G401 (cell line): ENCODE measurements at regions not wholly inside any gene's neighbourhood (a gene's known extent, or its start where the extent isn't known, plus 50 kb on each side); places are given as distances from the start of the nearest gene placed in this dataset.
"Not testable (repeated sequence)": the region's sequence is repeated elsewhere in the genome, so short reads cannot be mapped to it uniquely, and the experiment has no call there.

ENCODE experiments used
- DNase-seq: peaks from one replicate; pipeline ENCODE4 v3.0.0-alpha.2; 2015; ENCODE audit warnings: low spot score
- in situ Hi-C: cut with HindIII; loops from 2 replicates; pipeline ENCODE4 v1.10.0; 2016; ENCODE audit warnings: low sequenced_read_pairs, mixed read lengths

DNA sequence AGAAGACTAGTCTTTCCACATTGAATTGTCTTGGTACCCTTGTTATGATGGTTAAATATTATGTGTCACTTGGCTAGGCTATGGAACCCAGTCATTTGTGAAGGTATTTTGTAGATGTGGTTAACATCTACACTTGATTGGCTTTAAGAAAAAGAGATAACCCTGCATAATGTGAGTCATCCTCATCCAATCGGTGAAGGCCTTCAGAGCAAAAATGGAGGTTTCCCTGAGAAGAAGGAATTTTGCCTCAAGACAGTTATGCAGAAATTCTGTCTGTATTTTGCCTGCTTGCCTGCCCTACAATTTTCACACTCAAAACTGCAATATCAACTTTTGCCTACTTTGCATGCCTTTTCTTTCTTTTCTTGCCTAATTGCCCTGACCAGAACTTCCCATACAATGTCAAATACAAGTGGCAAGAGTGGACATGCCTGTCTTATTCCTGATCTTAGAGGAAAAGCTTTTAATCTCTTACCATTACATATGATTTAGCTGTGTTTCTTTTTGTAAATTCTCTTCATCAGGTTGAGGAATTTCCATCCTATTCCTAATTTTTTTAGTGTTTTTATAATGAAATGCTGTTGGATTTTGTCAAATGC is 84.6 kb upstream of the CDC42EP3 start:
- in situ Hi-C loops, DNase-seq: not testable (repeated sequence)

DNA sequence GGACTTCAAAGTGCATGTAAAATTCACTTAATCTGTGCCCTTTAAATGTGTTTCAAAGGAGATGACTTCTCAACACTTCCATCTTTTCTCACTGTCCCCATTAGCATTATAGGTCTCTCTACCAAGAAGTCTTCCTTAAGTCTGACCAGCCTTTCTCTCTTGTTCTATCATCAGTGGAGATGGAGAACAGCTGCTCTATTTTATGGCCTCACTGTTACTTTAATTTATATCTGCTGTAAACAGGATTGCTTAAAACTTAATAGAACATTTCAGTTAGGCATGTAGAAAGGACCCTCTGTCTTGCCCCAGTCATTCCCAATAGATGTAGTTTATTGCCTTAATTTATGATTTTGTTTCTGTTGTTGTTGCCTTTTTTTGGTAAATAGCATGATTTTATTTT is 86.0 kb upstream of the CDC42EP3 start:
- not testable (repeated sequence) for DNase-seq

DNA sequence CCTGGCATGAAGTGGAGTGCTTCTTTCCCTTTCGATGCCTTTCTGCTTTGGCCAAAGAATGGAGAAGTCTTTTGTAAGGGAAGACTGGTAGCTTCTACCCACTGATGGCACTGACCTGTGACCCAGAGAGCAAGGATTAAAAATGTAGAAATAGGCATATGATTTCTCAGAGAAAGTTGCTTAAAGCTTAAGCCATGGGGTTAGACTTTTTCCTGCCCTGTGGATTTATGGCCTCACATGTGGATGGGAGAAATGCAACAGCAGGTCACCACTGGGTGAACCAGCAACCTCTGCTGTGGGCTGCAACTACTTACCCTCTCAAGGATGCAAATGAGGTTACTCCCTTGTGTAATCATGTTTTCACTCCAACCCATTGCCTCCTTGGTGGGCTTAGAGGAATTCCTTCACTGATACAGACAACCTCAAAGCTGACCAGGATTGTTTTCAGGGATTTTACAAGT is 86.7 kb upstream of the CDC42EP3 start:
- DNase-seq, in situ Hi-C loops: not testable (repeated sequence)

More for the DNA sequence above, 86.0 kb upstream of the CDC42EP3 start:
- in situ Hi-C loops = not testable (repeated sequence)

DNA sequence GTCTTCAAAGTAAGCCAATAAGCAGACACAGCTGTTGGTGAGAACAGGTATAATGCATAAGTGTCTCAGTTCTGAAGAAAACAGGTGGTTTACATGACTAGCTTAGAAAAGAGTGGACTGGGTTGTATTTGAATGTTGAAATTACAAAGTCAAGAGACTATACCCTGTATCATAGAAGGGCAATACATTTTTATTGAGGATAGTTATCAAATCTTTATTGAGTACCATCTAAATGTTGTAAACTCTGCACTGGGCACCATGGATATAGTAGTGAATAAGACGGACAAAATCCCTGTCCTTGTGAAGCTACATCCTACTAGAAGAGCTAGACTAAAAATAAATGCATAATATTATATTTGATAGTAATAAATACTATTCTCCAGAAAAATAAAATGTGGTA is 88.5 kb upstream of the CDC42EP3 start:
- DNase-seq, in situ Hi-C loops: not testable (repeated sequence)

DNA sequence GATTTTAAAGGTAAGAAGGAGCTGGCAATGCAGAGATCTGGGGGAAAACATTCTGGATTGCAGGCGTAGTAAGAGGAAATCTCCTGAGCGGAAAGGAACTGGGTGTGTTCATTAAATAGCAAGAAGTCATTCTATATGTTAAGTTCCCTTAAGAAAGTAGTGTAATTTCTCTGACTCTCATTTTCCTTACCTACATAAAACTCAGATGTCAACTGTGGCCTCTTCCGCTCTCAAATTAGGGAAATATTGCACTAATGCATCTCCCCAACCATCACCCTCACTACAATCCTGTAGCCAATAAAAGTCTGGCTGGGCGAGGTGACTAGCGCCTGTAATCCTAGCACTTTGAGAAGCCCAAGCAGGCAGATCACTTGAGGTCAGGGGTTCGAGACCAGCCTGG is 89.0 kb upstream of the CDC42EP3 start:
- no peak for DNase-seq
- in situ Hi-C loops = no loop called here

DNA sequence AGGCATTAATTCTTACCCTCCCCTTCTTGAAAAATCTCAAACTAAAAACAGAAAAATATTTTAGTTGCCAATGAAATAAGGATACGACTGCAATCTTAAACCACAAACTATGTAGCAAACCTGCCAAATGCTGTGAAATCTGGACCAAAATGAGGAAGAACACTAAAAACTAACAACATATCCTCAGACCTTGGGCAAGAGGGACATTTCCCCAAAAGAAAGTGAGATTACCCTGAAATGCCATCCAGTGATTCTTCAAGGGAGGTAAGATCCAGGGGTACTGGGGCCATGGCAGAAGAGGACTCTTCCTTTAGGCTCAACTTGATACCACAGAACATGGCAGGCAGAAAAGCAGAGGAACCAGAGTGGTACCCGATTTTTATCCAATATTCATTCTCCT is 90.8 kb upstream of the CDC42EP3 start:
- in situ Hi-C loops = not testable (repeated sequence)

DNA sequence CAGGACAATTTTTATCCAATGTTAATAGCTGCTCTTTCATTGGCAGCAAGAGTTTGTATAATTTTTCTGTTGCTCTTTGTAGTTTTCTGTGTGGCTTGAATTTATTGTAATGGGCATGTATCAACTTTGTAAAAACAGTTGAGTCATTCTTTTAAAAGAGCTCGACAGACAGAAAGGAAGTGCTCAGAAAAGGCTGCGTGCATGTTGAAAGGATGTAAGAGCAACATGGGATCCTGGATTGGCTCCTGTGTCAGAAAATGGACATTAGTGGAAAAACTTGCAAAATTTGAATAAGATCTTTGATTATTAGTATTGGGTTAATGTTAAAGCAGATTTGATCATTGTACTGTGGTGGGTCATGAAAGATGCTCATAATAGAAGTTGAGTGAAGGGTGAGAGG is 93.3 kb upstream of the CDC42EP3 start:
- no peak for DNase-seq
- in situ Hi-C loops = no loop called here

More for the DNA sequence above, 90.8 kb upstream of the CDC42EP3 start:
- DNase-seq = not testable (repeated sequence)

DNA sequence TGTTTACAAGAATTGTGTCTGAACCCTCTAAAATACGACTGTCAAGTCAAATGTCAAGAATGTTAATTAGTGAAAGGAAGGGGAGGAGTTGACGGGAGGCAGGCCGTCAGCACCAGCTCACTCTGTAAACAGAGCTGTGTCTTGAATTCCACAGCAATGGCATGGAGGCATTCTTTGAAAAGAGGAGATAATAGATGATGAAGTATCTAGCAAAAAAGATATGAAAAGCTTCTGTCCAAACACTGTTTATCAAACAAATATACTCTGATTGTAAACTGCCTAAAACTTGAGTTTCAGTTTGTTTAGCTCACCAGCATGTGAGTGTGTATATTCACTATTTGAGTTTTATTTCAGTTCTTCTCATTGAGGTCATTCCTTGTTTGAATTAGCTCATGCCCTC is 94.7 kb upstream of the CDC42EP3 start:
- no peak for DNase-seq
- in situ Hi-C loops = no loop called here

DNA sequence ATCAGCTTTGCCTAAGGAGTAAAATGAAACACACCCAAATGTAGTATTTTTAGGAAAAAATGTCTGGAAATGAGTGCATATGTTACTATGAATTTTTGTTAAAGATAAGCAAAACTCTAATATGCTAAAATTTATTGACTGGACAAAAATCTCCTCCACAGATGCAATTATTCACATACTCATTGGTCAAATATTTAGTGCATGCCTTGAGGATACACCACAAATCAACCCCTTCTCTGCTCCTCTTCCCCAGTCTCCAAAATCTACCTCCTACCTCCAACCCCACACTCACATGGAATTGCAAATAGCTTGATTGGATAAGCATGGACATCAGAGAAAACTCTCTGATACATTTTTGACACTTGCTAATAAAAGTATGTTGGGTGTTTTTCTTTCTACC is 95.6 kb upstream of the CDC42EP3 start:
- DNase-seq = no peak
- in situ Hi-C loops = no loop called here

DNA sequence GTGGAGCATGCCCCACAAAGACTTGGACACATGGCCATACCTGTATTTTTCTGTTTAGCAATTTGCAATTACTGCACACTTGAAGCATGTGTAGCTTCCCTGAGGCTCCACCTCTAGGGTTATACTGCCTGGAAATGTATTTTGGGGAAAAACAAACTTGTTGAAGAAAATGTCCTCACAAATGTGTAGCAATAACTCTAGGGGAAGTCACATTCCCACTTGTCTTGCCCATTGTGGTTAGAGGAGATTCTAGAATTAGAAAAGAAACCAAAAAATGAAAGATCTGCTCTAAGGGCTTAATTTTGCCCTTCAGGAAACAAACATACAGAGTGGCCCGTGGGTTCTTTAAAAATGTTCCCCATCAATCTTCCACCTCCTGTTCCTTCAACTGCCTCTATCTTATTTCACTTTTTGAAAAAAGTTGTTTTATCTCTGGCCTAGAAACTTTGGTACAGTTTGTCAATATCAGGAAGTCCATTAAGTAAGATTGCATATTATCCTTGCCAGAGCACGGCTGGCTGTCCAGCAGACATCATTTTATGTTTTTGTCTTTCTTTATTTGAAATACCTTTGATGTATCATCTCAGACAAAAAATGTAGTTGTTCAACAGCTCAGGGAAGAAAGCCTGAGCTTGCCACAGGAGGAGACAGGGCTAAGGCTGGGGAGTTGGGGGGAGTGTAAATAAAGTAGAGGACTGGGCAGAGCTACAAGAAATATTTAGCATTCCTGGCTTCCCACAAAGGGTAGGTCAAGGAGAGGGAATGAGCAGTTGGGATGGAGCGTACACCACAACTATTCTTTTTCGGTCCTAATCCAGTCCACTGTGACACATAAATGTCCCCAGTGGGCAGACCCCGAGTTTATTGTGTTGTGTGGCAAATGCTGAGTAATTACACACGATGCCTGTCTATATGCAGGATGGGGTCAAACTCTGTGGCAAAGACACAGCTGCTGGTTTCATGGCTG is 96.8 kb upstream of the CDC42EP3 start:
- no peak for DNase-seq
- in situ Hi-C loops = no loop called here

DNA sequence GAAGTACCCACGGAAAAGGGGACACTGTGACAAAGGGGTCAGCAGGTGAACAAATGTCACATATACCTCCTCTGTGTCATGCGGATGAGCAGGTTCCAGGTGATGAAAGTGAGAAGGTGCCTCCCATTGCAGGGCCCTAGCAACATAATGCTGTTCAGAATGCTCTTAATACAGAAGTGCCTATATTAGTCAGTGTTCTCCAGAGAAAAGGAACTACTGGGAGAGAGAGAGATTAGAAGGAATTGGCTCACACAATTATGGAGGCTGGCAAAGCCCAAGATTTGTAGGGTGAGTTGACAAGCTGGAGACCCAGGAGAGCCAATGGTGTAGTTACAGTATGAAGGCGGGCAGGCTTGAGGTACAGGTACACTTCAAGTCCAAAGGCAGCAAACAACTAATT is 98.1 kb upstream of the CDC42EP3 start:
- in situ Hi-C loops = no loop called here
- DNase-seq = no peak

DNA sequence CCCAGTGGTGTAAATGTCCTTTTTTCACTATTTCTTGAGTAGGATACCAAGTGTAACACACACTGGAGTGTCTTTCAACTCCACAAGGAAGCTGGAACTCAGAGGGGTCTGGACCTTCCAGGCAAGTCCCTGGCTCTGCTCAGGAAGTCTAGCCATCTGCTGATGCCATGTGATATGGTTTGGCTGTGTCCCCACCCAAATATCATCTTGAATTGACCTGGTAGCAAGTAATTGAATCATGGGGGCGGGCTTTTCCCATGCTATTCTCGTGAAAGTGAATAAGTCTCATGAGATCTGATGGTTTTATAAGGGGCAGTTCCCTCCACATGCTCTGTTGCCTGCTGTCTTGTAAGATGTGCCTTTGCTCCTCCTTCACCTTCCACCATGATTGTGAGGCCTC is 99.4 kb upstream of the CDC42EP3 start:
- DNase-seq = no peak
- in situ Hi-C loops = no loop called here

DNA sequence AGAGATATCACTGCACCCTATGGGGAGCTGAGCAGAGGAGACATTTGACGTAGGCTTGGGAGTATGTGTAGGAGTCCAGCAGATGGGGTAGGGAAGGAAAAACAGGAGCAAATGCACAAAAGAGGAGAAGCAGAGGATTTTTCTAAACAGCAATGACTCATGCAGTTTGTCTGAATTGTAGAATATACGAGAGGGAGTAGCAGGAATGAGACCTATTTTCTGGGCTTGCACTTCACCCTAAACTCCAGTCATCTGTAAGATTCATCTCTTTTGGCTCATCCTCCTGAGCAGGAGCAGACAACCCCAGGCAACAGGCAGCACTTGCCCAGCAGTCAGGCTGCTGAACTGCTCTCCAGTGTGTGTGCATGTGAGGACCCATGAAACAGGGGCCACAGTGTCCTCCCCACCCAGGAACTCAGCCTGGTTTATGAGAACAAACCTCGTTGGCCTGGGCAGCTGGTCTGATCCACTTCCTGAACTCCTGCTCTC is 100.2 kb upstream of the CDC42EP3 start:
- in situ Hi-C loops = no loop called here
- no peak for DNase-seq

DNA sequence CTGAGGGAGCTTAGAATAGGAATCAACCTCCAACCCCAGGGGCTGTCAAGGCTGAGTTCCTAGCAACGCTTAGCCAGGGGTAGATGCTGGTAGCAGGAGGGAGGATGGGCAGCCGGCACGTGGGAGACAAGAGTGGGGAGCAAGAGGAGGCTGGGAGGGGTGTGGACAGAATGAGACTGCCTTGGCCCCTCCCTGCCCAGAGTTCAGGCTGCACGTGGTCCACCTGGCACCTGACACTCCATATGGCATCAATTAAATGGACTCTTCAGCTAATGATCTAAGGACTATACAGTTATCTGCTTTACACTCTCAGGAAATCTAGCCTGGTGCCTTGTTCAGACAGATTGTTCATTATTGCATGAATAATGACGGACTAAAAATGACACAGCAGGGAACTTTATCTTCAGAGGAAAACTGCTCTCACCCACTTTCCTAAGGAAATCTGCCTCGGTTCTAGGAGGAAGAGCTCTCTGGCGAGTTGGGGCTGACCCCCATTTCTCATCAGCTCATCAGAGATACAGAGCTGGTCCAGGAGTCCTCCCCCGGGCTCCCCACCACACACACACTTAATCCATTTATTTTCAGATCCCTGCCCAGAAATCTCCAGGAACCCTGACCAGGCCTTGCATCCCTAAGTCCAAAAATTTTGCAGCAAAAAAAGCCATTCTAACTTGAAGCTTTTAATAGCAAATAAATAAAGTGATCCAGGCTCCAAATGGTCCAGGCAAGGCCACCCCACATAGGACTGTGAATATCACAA is 102.1 kb upstream of the CDC42EP3 start:
- no peak for DNase-seq
- in situ Hi-C loops = no loop called here

DNA sequence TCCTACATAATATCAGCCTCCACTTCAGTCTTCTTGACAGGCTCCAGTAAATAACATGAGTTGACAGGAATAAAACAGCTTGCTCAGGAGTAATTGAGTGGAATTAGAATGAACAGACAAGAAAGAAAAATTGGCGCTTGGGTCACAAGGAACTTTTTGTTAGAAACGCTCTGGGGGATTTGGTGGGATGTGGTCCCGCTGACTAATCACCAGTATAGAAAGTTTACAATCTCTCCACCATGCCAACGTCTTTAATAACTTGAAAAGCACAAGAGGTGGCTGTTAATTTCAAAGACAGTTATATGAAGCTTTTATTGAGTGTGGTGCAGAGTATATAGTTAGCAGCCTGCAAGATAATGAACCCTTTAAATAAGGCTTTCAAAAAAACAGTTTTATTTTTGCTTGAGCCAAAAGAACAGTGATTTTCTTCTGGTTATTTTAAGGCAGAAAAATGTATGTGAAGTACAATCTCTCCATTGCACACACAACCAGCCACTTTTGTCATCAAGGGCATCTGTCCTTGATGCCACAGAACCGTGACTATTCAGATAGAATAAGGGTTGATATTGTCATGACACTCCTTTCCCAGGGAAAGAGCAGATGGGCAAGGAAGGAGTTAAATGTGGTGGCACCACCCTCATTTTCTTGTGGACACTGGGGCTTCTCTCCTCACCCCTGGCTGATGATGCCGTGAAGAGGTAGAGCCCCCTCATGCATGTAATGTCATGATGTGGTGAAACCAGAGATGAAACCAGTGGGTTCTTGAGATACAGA is 102.9 kb upstream of the CDC42EP3 start:
- DNase-seq, in situ Hi-C loops: not testable (repeated sequence)

DNA sequence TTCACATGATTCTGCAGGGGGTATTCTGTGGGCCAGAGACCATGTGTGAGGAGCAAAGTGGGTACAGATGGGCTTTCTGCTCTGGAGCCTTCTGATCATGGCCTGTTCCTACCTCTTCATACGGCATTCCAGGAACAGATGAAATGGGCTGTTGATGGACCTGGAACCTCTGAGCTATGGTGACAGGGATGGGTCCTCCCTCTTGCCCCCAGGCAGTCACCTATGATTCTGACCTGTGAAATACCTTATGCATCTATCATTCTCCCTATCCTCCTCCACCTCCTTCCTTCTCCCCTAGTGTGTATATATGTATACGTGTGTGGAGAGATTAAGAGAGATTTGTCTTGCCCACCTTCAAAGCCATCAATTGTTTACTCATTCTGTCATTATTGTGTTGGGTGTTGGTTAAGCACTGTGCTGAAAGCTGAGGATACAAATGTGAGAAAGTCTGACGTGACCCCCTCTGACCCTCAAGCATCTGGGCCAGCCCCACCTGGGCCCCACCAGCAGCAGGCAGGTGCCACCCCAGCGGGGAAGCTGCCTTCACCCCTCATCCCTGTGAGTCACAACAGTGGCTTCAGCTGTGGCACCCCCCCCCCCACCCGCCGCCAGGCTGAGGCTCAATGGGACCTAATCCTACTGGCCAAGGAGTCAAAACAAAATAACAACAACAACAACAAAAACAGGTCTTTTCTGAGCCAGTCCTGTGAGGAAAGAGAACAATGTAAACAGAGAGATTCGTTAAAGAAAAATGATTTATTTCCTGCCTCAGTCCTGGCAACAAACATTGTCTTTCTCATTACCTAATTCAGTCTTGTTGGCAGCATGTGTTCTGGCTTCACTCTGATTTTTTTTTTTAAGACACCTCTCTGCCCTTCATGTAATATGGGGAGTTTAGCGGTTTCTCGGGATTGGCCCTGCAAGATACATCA is 103.8 kb upstream of the CDC42EP3 start:
- DNase-seq = no peak

DNA sequence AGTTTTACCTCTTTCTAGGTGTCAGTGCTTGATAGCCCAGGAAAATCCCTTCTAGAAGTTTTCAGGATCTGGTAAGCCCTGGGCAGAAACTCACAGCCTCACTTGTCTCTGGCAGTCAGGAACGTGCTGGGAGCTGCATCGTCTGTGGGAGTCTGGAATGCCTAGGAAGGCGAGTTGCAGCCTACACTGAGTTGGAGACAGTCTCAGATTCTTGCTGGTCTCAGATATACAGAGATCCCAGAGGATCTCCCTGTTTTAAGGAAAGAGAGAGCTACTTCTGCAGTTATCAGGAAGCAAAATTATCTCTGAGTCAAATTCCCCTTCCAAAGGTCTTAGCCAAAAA is 104.4 kb upstream of the CDC42EP3 start:
- no peak for DNase-seq
- in situ Hi-C loops = no loop called here

More for the DNA sequence above, 103.8 kb upstream of the CDC42EP3 start:
- in situ Hi-C loops = no loop called here

DNA sequence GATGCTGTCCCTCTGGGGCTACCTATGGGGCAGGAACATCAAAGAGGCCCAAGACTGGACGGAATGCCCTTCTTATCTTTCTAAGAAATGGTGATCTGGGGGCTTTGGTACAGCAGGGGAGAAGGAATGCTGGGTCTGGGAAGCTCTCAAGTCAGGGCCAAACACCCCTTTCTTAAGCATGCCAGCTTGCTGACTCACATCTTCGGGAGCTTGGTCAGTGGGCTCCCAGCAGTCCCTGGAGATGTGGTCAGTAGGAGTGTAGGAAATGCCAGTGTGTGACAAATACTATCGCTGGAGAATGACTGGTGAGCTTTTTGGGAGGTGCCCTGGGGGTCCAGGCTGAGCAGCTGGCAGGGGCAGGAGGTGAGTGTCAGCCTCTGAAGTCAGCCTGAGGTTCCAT is 105.0 kb upstream of the CDC42EP3 start:
- in situ Hi-C loops = no loop called here
- DNase-seq = no peak
